ENCODE measurements at regions not wholly inside any gene's neighbourhood (a gene's known extent, or its start where the extent isn't known, plus 50 kb on each side); places are given as distances from the start of the nearest gene placed in this dataset.

DNA sequence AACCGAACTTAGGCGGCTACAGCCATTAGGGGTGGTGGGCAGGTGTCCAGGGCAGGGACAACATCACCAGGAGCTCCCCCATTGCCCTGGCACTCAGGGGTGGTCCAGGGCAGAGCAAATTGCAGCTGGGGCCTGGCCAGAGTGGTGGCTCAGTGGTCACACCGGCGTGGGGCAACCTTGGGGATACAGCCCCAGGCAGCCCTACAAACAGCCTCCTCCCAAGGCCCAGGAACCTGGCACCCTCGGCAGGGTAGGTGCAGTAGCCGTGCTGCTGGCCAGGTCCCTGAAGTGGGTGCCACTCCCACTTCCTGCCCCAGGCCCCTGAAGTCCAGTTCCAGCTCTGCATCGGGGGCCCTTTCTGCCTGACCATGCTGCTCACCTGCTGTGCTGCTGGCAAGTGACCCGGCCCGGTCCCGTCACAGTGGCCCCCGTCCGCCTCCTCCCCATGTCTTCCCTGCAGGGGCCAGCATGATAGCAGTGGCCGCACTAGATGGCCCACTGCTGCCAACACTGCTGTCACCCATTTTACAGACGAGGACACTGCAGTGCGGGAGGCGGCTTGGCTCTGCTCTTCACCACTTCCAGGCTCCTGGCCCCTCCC is 712.8 kb downstream of the MATN1 start:
- TF ChIP-seq TOX (CRISPR knock-in tag; IDR thresholded peaks at IDR 0.05; ENCODE audit: borderline replicate concordance) (no peak), ZFP3 (CRISPR knock-in tag; IDR thresholded peaks at IDR 0.05) (no peak), SNAI2 (CRISPR knock-in tag; IDR thresholded peaks at IDR 0.05) (no peak), CSDC2 (CRISPR knock-in tag; IDR thresholded peaks at IDR 0.05) (no peak), RARB (CRISPR knock-in tag; IDR thresholded peaks at IDR 0.05) (no peak), TCF4 (CRISPR knock-in tag; IDR thresholded peaks at IDR 0.05; ENCODE audit: borderline replicate concordance) (no peak), ZNF565 (CRISPR knock-in tag; conservative IDR thresholded peaks at IDR 0.05; ENCODE audit: low read depth) (no peak), ZFP30 (CRISPR knock-in tag; IDR thresholded peaks at IDR 0.05) (no peak)
- TF ChIP-seq, protein P1, sequence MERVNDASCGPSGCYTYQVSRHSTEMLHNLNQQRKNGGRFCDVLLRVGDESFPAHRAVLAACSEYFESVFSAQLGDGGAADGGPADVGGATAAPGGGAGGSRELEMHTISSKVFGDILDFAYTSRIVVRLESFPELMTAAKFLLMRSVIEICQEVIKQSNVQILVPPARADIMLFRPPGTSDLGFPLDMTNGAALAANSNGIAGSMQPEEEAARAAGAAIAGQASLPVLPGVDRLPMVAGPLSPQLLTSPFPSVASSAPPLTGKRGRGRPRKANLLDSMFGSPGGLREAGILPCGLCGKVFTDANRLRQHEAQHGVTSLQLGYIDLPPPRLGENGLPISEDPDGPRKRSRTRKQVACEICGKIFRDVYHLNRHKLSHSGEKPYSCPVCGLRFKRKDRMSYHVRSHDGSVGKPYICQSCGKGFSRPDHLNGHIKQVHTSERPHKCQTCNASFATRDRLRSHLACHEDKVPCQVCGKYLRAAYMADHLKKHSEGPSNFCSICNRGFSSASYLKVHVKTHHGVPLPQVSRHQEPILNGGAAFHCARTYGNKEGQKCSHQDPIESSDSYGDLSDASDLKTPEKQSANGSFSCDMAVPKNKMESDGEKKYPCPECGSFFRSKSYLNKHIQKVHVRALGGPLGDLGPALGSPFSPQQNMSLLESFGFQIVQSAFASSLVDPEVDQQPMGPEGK (CRISPR knock-in tag; IDR thresholded peaks at IDR 0.05; ENCODE audit: borderline replicate concordance): no peak
